Subcutaneous abdominal adipose tissue (tissue), 5 donors: ENCODE measurements at regions not wholly inside any gene's neighbourhood (a gene's known extent, or its start where the extent isn't known, plus 50 kb on each side); places are given as distances from the start of the nearest gene placed in this dataset.

Experiments used
- H3K27ac ChIP-seq: one replicate; pipeline ENCODE4 v1.7.0; 2013; ENCODE audit warnings: low read depth, mild to moderate bottlenecking, inconsistent platforms, low read length, moderate library complexity
- H3K27me3 ChIP-seq, 5 donors: one replicate each; pipeline ENCODE4 v1.7.0; 2013; ENCODE audit warnings: low read length in 5 of 5, inconsistent platforms in 1 of 5; ENCODE audit not compliant: control insufficient read depth in 5 of 5, insufficient read depth in 4 of 5
- H3K36me3 ChIP-seq, 5 donors: one replicate each; pipeline ENCODE4 v1.7.0; 2013; ENCODE audit warnings: low read length in 5 of 5; ENCODE audit not compliant: control insufficient read depth in 5 of 5, insufficient read depth in 5 of 5
- H3K4me1 ChIP-seq, 5 donors: one replicate each; pipeline ENCODE4 v1.7.0; 2013; ENCODE audit warnings: low read length in 5 of 5, mild to moderate bottlenecking in 3 of 5, moderate library complexity in 1 of 5; ENCODE audit not compliant: control insufficient read depth in 5 of 5, insufficient read depth in 5 of 5
- H3K4me3 ChIP-seq, 5 donors: one replicate each; pipeline ENCODE4 v1.7.0; 2013; ENCODE audit warnings: low read length in 5 of 5, low read depth in 1 of 5
- H3K9ac ChIP-seq, 5 donors: one replicate each; pipeline ENCODE4 v1.7.0; 2013; ENCODE audit warnings: low read length in 5 of 5, mild to moderate bottlenecking in 4 of 5, moderate library complexity in 3 of 5
- H3K9me3 ChIP-seq, 5 donors: one replicate each; pipeline ENCODE4 v1.7.0; 2013; ENCODE audit warnings: low read length in 5 of 5; ENCODE audit not compliant: control insufficient read depth in 5 of 5
- donor health status: healthy.
- donor health status: healthy.
- donor health status: healthy.
- donor health status: healthy.
- donor health status: healthy.

DNA sequence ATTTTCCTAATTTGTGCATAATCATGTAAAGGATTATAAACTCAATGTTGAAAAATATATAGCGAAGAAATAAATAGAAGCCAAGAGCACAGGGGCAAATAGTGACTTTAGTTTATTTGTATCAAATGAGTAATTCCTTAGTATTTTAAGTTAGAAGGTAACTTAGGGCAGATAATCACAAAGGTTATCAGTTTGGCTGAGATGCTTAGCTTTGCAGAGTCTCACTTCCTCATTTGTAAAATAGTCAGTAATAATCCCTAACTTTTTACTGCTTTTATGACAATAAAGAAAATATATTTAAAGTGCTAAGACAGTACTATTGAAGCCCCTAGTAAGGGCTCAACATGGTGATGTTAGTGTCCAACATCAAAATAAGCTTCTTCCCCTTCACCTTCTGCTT is 297.4 kb upstream of the TUSC1 start:
- H3K27ac ChIP-seq: no peak overlapping the region

GRCh38 chr9:25964239-25964638 is 286.0 kb upstream of the TUSC1 start:
- H3K4me3 ChIP-seq: no peak overlapping the region
- no peak overlapping the region for H3K9ac ChIP-seq
- H3K36me3 ChIP-seq: no peaks in the 10 kb centered on the region
- H3K27me3 ChIP-seq: no peaks in the 10 kb centered on the region
- no peaks in the 10 kb centered on the region for H3K4me1 ChIP-seq
- peaks cover 0 to 11% (median 5%) of the 10 kb centered on the region in 5 donors for H3K9me3 ChIP-seq
- no peak overlapping the region for H3K27ac ChIP-seq

More for the DNA sequence above, 297.4 kb upstream of the TUSC1 start:
- no peaks in the 10 kb centered on the region for H3K4me1 ChIP-seq
- no peak overlapping the region for H3K9ac ChIP-seq
- peaks cover 0 to 12% (median 11%) of the 10 kb centered on the region in 5 donors for H3K9me3 ChIP-seq
- H3K36me3 ChIP-seq: no peaks in the 10 kb centered on the region
- no peak overlapping the region for H3K4me3 ChIP-seq
- H3K27me3 ChIP-seq: no peaks in the 10 kb centered on the region

DNA sequence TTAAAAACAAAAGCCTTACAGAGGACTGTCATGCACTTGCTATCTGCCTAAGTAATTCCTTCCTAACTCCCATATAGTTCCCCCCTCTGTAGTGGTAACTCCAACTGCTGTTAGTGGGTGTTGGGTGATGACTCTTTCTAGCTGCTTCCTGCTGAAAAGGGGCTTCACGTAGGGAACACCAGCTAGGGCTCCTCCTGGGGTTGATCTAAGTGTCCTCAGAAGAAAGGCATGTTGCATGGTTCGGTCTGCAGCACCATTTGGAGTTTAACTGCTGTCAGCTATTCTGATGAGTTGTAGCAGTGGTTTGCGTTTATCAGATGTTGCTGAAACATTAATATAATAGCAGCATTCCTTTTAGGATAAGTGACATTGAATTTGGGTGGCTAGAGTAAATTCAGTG is 281.9 kb upstream of the TUSC1 start:
- no peak overlapping the region for H3K4me3 ChIP-seq
- no peak overlapping the region for H3K9ac ChIP-seq
- no peak overlapping the region for H3K27ac ChIP-seq
- H3K4me1 ChIP-seq: no peaks in the 10 kb centered on the region
- H3K27me3 ChIP-seq: no peaks in the 10 kb centered on the region
- H3K36me3 ChIP-seq: no peaks in the 10 kb centered on the region
- H3K9me3 ChIP-seq: peaks cover 0 to 8% (median 5%) of the 10 kb centered on the region in 5 donors

DNA sequence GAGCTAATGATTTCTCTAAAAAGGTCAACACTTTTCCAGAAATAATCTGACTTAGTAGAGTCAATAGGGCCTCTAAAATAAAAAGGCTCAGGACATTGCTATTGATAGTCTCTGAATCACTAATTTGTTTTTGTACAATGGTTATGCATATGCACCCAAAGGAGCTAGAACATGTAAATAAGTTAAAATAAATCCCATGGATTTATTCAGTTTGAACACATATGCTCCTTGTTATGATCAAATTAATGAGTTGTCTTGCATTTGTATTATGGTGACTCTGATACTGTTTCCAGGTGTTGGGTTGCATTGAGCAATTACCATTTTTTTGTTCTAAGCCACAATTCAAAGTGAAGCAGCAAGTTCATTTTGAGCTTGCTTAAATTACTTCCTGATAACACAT is 276.0 kb upstream of the TUSC1 start:
- Histone ChIP-seq H3K36me3 (no peaks in the 10 kb centered on the region), H3K4me1 (no peaks in the 10 kb centered on the region), H3K27ac (no peak overlapping the region), H3K27me3 (no peaks in the 10 kb centered on the region), H3K9me3 (no peaks in the 10 kb centered on the region), H3K9ac (no peak overlapping the region), H3K4me3 (no peak overlapping the region)

DNA sequence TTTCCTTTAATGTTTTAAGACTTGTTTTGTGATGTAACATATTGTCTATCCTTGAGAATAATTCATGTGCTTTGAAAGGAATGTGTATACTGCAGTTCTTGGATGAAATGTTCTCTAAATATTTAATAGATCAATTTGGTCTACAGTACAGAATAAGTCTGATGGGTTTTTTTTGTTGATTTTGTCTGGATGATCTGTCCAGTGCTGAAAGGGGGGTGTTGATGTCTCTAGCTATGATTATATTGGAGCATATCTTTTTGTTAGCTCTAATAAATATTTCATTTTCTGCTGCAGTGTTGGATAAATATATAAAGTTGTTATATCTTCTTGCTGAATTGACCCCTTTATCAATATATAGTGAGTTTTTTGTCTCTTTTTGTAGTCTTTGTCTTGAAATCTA is 269.9 kb upstream of the TUSC1 start:
- Histone ChIP-seq H3K27ac (no peak overlapping the region), H3K4me3 (no peak overlapping the region), H3K4me1 (no peaks in the 10 kb centered on the region), H3K27me3 (no peaks in the 10 kb centered on the region), H3K9ac (no peak overlapping the region), H3K9me3 (peaks cover 0 to 5% (median 3%) of the 10 kb centered on the region in 5 donors), H3K36me3 (no peaks in the 10 kb centered on the region)

GRCh38 chr9:25939126-25939525 is 260.9 kb upstream of the TUSC1 start:
- no peaks in the 10 kb centered on the region for H3K4me1 ChIP-seq
- no peaks in the 10 kb centered on the region for H3K27me3 ChIP-seq
- no peak overlapping the region for H3K4me3 ChIP-seq
- H3K36me3 ChIP-seq: no peaks in the 10 kb centered on the region
- no peak overlapping the region for H3K27ac ChIP-seq
- no peak overlapping the region for H3K9ac ChIP-seq
- H3K9me3 ChIP-seq: no peaks in the 10 kb centered on the region

DNA sequence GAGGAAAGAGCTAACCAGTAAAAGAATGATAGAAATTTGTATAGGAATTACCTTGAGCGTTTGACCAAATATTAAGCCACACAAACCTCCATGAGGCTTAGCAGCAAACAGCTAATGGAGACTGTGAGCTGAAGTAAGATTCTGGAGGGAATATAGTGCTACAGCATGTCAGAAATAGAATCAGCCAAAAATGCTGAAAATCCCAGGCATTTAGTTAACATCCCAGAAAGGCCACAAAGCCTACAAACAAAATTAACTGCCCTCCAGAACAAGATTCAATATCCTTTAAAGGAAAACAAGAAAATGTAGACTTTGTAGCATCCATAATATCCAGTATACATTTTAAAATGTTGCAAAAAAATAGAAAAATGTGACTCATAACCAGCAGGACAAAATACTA is 257.8 kb upstream of the TUSC1 start:
- Histone ChIP-seq H3K9ac (no peak overlapping the region), H3K36me3 (no peaks in the 10 kb centered on the region), H3K27ac (no peak overlapping the region), H3K4me1 (no peaks in the 10 kb centered on the region), H3K27me3 (no peaks in the 10 kb centered on the region), H3K4me3 (no peak overlapping the region), H3K9me3 (no peaks in the 10 kb centered on the region)

GRCh38 chr9:25935188-25935587 is 256.9 kb upstream of the TUSC1 start:
- Histone ChIP-seq H3K27me3 (no peaks in the 10 kb centered on the region), H3K36me3 (no peaks in the 10 kb centered on the region), H3K27ac (no peak overlapping the region), H3K9me3 (no peaks in the 10 kb centered on the region), H3K4me3 (no peak overlapping the region), H3K9ac (no peak overlapping the region), H3K4me1 (no peaks in the 10 kb centered on the region)

- no peak overlapping the region for H3K9ac ChIP-seq
- H3K27me3 ChIP-seq: no peaks in the 10 kb centered on the region
- H3K36me3 ChIP-seq: no peaks in the 10 kb centered on the region
- no peak overlapping the region for H3K27ac ChIP-seq
- H3K4me3 ChIP-seq: no peak overlapping the region
- no peaks in the 10 kb centered on the region for H3K4me1 ChIP-seq
- no peaks in the 10 kb centered on the region for H3K9me3 ChIP-seq
Measured at GRCh38 chr9:25918761-25919160, 240.5 kb upstream of the TUSC1 start.

DNA sequence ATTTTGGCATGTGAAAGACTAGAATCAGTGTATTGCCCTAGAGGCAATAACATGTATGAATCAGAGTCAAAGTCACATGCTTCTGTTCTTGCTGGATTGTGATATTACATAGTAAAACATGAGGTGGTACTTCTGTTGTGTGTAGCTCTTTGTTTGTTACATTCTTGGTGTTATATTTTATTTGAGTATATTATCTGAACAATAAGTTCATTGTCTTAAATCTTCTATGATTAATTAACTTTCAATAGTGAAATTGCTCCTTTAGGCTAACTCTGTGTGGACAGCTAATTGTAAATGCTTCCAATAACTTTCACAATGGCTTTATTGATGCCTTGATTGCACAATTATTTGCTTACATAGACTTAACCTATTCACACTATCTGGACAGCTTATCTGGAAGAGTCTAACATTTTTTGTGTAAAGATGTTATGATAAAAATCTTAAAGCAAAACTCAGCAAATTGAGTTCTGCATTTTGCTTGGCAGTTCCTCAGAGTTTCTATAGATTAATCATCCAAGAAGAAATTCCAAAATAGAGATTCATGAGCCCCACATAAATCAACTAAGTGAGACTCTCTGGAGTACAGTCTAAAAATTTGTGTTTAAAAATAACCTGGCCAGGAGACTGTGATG is 239.6 kb upstream of the TUSC1 start:
- no peak overlapping the region for H3K9ac ChIP-seq

DNA sequence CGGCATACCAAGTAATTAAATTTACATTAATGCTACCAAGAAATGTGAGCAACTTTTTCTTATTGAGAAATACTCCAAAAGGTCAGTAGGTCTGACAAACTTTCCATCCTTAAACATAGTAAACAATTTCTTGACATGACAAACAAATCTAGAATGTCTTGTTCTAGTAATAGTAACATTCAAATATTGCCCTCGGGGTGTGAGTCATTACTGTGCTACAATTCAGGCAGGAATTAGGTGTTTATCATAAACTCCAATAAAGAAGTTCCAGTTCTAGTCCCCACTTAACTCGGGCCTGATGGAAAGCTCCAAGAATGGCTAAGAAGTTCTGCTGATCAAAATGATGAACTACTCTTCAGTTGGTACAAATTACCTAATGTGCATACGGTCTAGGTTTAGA is 235.6 kb upstream of the TUSC1 start:
- H3K4me3 ChIP-seq: no peak overlapping the region
- H3K9ac ChIP-seq: no peak overlapping the region
- no peaks in the 10 kb centered on the region for H3K27me3 ChIP-seq
- no peaks in the 10 kb centered on the region for H3K4me1 ChIP-seq
- H3K27ac ChIP-seq: no peak overlapping the region
- no peaks in the 10 kb centered on the region for H3K36me3 ChIP-seq
- H3K9me3 ChIP-seq: no peaks in the 10 kb centered on the region

More for the DNA sequence above, 239.6 kb upstream of the TUSC1 start:
- Histone ChIP-seq H3K4me1 (no peaks in the 10 kb centered on the region), H3K27me3 (no peaks in the 10 kb centered on the region), H3K9me3 (no peaks in the 10 kb centered on the region), H3K4me3 (no peak overlapping the region), H3K36me3 (no peaks in the 10 kb centered on the region), H3K27ac (no peak overlapping the region)
